Suprapubic skin (tissue), 4 donors: ENCODE measurements at regions not wholly inside any gene's neighbourhood (a gene's known extent, or its start where the extent isn't known, plus 50 kb on each side); places are given as distances from the start of the nearest gene placed in this dataset.

Experiments
- CTCF ChIP-seq, 2 donors: fragments of 200-600 bp in 1 of 2; fragments of 450-650 bp in 1 of 2; sonication (generic) in 1 of 2; IDR thresholded peaks; one replicate each; pipeline ENCODE4 v1.5.1; 2016 to 2019; ENCODE audit warnings: antibody characterized with exemption in 2 of 2, mild to moderate bottlenecking in 1 of 2, moderate library complexity in 1 of 2
- POLR2A ChIP-seq, 2 donors: fragments of 450-650 bp; IDR thresholded peaks; one replicate each; pipeline ENCODE4 v1.6.1; 2017; ENCODE audit warnings: antibody characterized with exemption in 2 of 2, mild to moderate bottlenecking in 2 of 2, moderate library complexity in 2 of 2
- POLR2AphosphoS5 ChIP-seq, 3 donors: sonication (generic); formaldehyde crosslinking; IDR thresholded peaks; one replicate each; pipeline ENCODE4 v1.6.1; 2017; ENCODE audit warnings: antibody characterized with exemption in 3 of 3

- no peak for TF ChIP-seq POLR2A (IDR thresholded peaks at IDR 0.05)
- TF ChIP-seq CTCF (IDR thresholded peaks at IDR 0.05): no peak
- no peak for TF ChIP-seq POLR2AphosphoS5 (IDR thresholded peaks at IDR 0.05)
These were observed 1037.7 kb upstream of the KLHL29 start for GRCh38 chr2:22347306-22347705.
